Neuronal stem cell (in vitro differentiated cells): ENCODE measurements at regions not wholly inside any gene's neighbourhood (a gene's known extent, or its start where the extent isn't known, plus 50 kb on each side); places are given as distances from the start of the nearest gene placed in this dataset.
A peak's percentile ranks its signal among the peaks of the same experiment; 100 is the strongest.

Source experiments
- DNase-seq: peaks from one replicate; pipeline ENCODE4 v3.0.0-alpha.2; 2013; ENCODE audit warnings: low spot score
- H2AFZ ChIP-seq: one replicate; pipeline ENCODE4 v1.6.1; 2013; ENCODE audit warnings: mild to moderate bottlenecking, low read length, inconsistent platforms
- H2AK5ac ChIP-seq: 2 replicates; pipeline ENCODE4 v1.6.1; 2013; ENCODE audit warnings: low read depth, mild to moderate bottlenecking, inconsistent platforms, low read length, moderate library complexity, mixed read lengths
- H2BK120ac ChIP-seq: 2 replicates; pipeline ENCODE4 v1.6.1; 2013; ENCODE audit warnings: low read depth, mild to moderate bottlenecking, inconsistent platforms, low read length, moderate library complexity, mixed read lengths
- H2BK12ac ChIP-seq: one replicate; pipeline ENCODE4 v1.6.1; 2013; ENCODE audit warnings: low read length, inconsistent platforms
- H2BK15ac ChIP-seq: 2 replicates; pipeline ENCODE4 v1.6.1; 2013; ENCODE audit warnings: mild to moderate bottlenecking, low read length, inconsistent platforms, mixed read lengths
- H2BK5ac ChIP-seq: one replicate; pipeline ENCODE4 v1.6.1; 2013; ENCODE audit warnings: inconsistent platforms, mild to moderate bottlenecking, low read length, moderate library complexity
- H3K14ac ChIP-seq: one replicate; pipeline ENCODE4 v1.6.1; 2013; ENCODE audit warnings: low read length, inconsistent platforms
- H3K18ac ChIP-seq: 2 replicates; pipeline ENCODE4 v1.6.1; 2013; ENCODE audit warnings: low read length, inconsistent platforms
- H3K23ac ChIP-seq: 2 replicates; pipeline ENCODE4 v1.6.1; 2013; ENCODE audit warnings: low read depth, mild to moderate bottlenecking, mixed read lengths, low read length, inconsistent platforms; ENCODE audit not compliant: poor library complexity
- H3K27ac ChIP-seq: replicated peaks from 3 replicates; pipeline ENCODE4 v1.5.1; 2013; ENCODE audit warnings: low read length, inconsistent platforms
- H3K27me3 ChIP-seq, 3 experiments: 2 replicates each; pipeline ENCODE4 v1.6.1; 2013; ENCODE audit warnings: low read length in 3 of 3, mild to moderate bottlenecking in 2 of 3, inconsistent platforms in 1 of 3, low read depth in 1 of 3, mixed read lengths in 1 of 3, moderate library complexity in 1 of 3; ENCODE audit not compliant: control insufficient read depth in 3 of 3, insufficient read depth in 3 of 3
- H3K36me3 ChIP-seq, 2 donors: replicated peaks in 1 of 2; 2 replicates each; pipeline ENCODE4 v1.6.1; 2013; ENCODE audit warnings: low read length in 2 of 2; ENCODE audit not compliant: control insufficient read depth in 2 of 2, insufficient read depth in 2 of 2
- H3K4ac ChIP-seq: 2 replicates; pipeline ENCODE4 v1.6.1; 2013; ENCODE audit warnings: inconsistent platforms, mild to moderate bottlenecking, low read length, moderate library complexity
- H3K4me1 ChIP-seq, 2 donors: 1 replicate in 1 of 2; 2 replicates in 1 of 2; pipeline ENCODE4 v1.6.1; 2013; ENCODE audit warnings: low read length in 2 of 2, low read depth in 1 of 2; ENCODE audit not compliant: control insufficient read depth in 2 of 2, insufficient read depth in 1 of 2
- H3K4me2 ChIP-seq: one replicate; pipeline ENCODE4 v1.6.1; 2013; ENCODE audit warnings: mild to moderate bottlenecking, low read length, inconsistent platforms; ENCODE audit not compliant: insufficient read depth, poor library complexity, severe bottlenecking
- H3K4me3 ChIP-seq, 2 donors: 2 replicates each; pipeline ENCODE4 v1.5.1; 2013; ENCODE audit warnings: low read length in 2 of 2, mild to moderate bottlenecking in 2 of 2, inconsistent platforms in 1 of 2, moderate library complexity in 1 of 2
- H3K79me1 ChIP-seq: one replicate; pipeline ENCODE4 v1.6.1; 2013; ENCODE audit warnings: low read depth, mild to moderate bottlenecking, inconsistent platforms, low read length, moderate library complexity
- H3K9ac ChIP-seq: one replicate; pipeline ENCODE4 v1.6.1; 2013; ENCODE audit warnings: mild to moderate bottlenecking, low read depth, low read length, inconsistent platforms; ENCODE audit not compliant: poor library complexity
- H3K9me3 ChIP-seq, 2 donors: replicated peaks in 1 of 2; 2 replicates each; pipeline versions ENCODE3 to v1.6.1; 2013; ENCODE audit warnings: low read length in 2 of 2, mild to moderate bottlenecking in 2 of 2, inconsistent platforms in 1 of 2, low read depth in 1 of 2, mixed read lengths in 1 of 2, moderate library complexity in 1 of 2; ENCODE audit not compliant: control insufficient read depth in 2 of 2, insufficient read depth in 1 of 2
- H4K8ac ChIP-seq: one replicate; pipeline ENCODE4 v1.6.1; 2013; ENCODE audit warnings: low read depth, mild to moderate bottlenecking, inconsistent platforms, low read length, moderate library complexity
- H4K91ac ChIP-seq: one replicate; pipeline ENCODE4 v1.6.1; 2013; ENCODE audit warnings: low read length, low read depth, mild to moderate bottlenecking, inconsistent platforms; ENCODE audit not compliant: poor library complexity
- WGBS, 2 donors: extraction: QIAGEN DNeasy Blood & Tissue Kit; methylation state at CpG; one replicate each; pipeline ENCODE4 v1.1.7; 2013; ENCODE audit warnings: missing lambda C conversion rate in 2 of 2, mixed read lengths in 1 of 2; ENCODE audit not compliant: insufficient read length in 2 of 2, insufficient replicate concordance in 1 of 2; ENCODE audit errors: extremely low coverage in 2 of 2; 5-methylcytosine and 5-hydroxymethylcytosine counted together

DNA sequence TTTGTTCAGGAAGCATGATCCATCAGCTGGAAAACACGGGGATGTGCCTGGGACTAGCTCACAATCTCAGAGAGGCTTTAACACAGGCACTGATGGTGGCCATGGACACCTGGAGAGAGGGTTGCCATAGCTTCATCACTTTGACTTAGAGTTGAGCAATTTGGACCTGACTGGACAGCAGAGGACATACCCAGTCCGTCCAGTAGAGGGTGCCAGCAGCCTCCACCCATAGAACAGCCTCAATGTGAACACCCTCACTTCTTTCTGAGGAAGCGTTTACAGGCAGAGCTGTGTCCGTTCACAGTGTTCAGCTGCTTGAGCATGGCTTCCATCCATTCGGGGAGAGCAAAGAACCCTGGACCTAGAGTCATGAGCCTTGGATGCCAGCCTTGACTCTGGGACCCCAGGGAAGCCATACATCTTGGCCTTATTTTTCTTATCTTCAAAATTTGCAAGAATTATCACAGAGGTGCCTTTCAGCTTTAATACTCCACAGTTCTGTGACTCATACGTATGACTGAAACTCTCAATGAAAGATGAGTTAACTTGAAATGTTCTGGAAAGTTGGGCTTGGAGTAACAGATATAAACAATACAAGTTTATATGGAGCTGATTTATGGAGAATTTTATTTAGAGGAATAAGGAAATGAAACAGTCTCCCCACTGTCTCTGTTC is 302.9 kb upstream of the PODXL start:
- H3K14ac ChIP-seq: no peak overlapping the region
- no peak overlapping the region for H3K4me3 ChIP-seq
- peaks cover 0 to 2% of the 10 kb centered on the region in 2 donors for H3K9me3 ChIP-seq
- H3K23ac ChIP-seq: no peak overlapping the region
- H3K9ac ChIP-seq: no peak overlapping the region
- H4K91ac ChIP-seq: no peak overlapping the region
- no peak overlapping the region for H4K8ac ChIP-seq
- WGBS, 2 donors: no CpG with 5 or more reads among the region's 6 CpGs
- no peaks in the 10 kb centered on the region for H3K27me3 ChIP-seq
- no peak overlapping the region for H3K18ac ChIP-seq
- H2BK120ac ChIP-seq: no peak overlapping the region
- no peak overlapping the region for H3K4me2 ChIP-seq
- H2AFZ ChIP-seq: no peak overlapping the region
- H3K27ac ChIP-seq: peak overlapping the region; percentile 43
- DNase-seq: peak; percentile 62
- H2BK15ac ChIP-seq: no peak overlapping the region
- H2AK5ac ChIP-seq: no peak overlapping the region
- H3K36me3 ChIP-seq: no peaks in the 10 kb centered on the region
- H3K4ac ChIP-seq: no peak overlapping the region
- H3K4me1 ChIP-seq: peaks cover 0 to 2% of the 10 kb centered on the region in 2 donors
- no peak overlapping the region for H2BK5ac ChIP-seq
- H3K79me1 ChIP-seq: no peaks in the 10 kb centered on the region
- no peak overlapping the region for H2BK12ac ChIP-seq

DNA sequence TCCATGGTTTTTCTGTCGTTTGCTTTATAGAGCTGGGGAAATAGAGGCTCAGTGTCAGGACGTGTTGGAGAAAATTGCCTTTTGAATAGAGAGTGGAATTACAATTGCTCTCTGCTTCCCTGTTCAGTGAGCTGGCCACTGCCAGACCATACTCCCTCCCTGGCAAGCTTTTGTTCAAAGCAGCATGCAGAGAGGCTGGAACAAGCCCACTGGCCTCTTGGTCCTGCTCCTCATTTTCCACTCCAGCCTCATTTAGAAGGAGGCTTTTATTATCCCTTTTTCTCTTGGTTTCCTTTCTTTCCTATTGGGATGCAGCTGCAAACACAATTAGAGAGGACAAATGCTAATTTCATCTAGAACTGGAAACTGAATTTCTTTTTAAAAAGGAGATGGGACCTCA is 302.2 kb upstream of the PODXL start:
- peaks cover 0 to 2% of the 10 kb centered on the region in 2 donors for H3K9me3 ChIP-seq
- no peak overlapping the region for H3K23ac ChIP-seq
- no peaks in the 10 kb centered on the region for H3K79me1 ChIP-seq
- H3K9ac ChIP-seq: no peak overlapping the region
- H3K14ac ChIP-seq: no peak overlapping the region
- peak overlapping the region; percentile 19 for H3K4me2 ChIP-seq
- no peak overlapping the region for H2AFZ ChIP-seq
- no peak overlapping the region for H3K4me3 ChIP-seq
- peak overlapping the region; percentile 43 for H3K27ac ChIP-seq
- no peak overlapping the region for H2BK120ac ChIP-seq
- H2BK12ac ChIP-seq: no peak overlapping the region
- DNase-seq: no peak
- no peak overlapping the region for H2BK15ac ChIP-seq
- WGBS, 2 donors: no CpG with 5 or more reads among the region's 2 CpGs
- H4K91ac ChIP-seq: no peak overlapping the region
- no peak overlapping the region for H4K8ac ChIP-seq
- no peak overlapping the region for H2AK5ac ChIP-seq
- H3K4me1 ChIP-seq: peaks cover 0 to 2% of the 10 kb centered on the region in 2 donors
- no peaks in the 10 kb centered on the region for H3K36me3 ChIP-seq
- no peaks in the 10 kb centered on the region for H3K27me3 ChIP-seq
- H3K18ac ChIP-seq: no peak overlapping the region
- H2BK5ac ChIP-seq: no peak overlapping the region
- no peak overlapping the region for H3K4ac ChIP-seq

DNA sequence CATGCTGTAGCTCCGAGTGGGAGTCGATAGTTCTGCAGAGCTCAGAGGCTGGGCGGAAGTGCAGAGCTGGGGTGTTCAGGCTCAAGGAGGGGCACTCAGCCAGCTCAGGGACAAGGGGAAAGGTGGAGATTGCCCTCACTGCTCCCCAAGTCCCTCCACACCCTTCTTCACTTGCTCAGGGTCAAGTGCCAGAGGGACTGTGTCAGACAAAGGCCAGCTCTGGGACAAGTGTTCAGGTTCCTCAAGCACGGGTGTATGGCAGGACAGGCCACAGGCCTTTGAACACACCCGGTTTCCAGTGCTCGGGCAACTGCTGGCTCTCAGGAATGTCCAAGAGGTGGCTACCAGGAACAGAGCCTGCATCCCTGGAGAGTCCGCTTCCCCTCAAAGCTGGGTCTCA is 293.0 kb upstream of the PODXL start:
- no peak overlapping the region for H3K9ac ChIP-seq
- H2AK5ac ChIP-seq: no peak overlapping the region
- no peak overlapping the region for H4K8ac ChIP-seq
- peak overlapping the region; percentile 32 for H3K18ac ChIP-seq
- H2BK120ac ChIP-seq: no peak overlapping the region
- H3K4me1 ChIP-seq: no peaks in the 10 kb centered on the region
- no peak overlapping the region for H3K4ac ChIP-seq
- no peak overlapping the region for H3K4me2 ChIP-seq
- H3K79me1 ChIP-seq: no peaks in the 10 kb centered on the region
- no peak overlapping the region for H3K27ac ChIP-seq
- no peak overlapping the region for H3K14ac ChIP-seq
- H2BK15ac ChIP-seq: no peak overlapping the region
- no peak overlapping the region for H4K91ac ChIP-seq
- H2BK5ac ChIP-seq: no peak overlapping the region
- H2AFZ ChIP-seq: no peak overlapping the region
- H3K27me3 ChIP-seq: peaks cover 0 to 5% (median 0%) of the 10 kb centered on the region in 3 experiments
- peaks cover 0 to 3% of the 10 kb centered on the region in 2 donors for H3K9me3 ChIP-seq
- H3K23ac ChIP-seq: no peak overlapping the region
- no peak overlapping the region for H2BK12ac ChIP-seq
- no peak for DNase-seq
- no peaks in the 10 kb centered on the region for H3K36me3 ChIP-seq
- WGBS, 2 donors: no CpG with 5 or more reads among the region's 7 CpGs
- H3K4me3 ChIP-seq: no peak overlapping the region

DNA sequence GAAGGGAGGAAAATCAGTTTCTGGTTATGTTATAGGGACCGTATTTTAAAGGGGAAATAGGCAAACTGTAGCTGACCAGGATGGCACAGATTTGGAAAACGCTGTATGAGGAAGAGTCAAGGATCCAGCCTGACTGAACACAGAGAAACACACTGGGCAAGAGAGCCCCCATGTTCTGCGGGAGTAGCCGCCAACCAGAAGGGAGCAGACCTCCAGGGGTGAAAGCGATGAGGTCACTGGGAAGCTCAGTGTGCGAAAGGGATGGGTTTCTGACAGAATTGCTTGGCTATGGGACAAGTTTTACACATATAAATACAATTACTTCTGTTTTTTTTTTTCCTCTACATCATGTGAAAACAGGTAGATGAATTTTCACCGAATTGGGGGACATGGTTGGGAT is 291.6 kb upstream of the PODXL start:
- Histone ChIP-seq H3K79me1 (no peaks in the 10 kb centered on the region), H2AK5ac (no peak overlapping the region), H3K4ac (no peak overlapping the region), H3K9ac (no peak overlapping the region), H3K9me3 (peaks cover 0 to 2% of the 10 kb centered on the region in 2 donors), H3K4me2 (no peak overlapping the region), H2AFZ (no peak overlapping the region), H3K14ac (no peak overlapping the region), H3K4me3 (no peak overlapping the region), H3K18ac (no peak overlapping the region), H2BK5ac (no peak overlapping the region), H4K8ac (no peak overlapping the region), H3K27me3 (peaks cover 0 to 5% (median 0%) of the 10 kb centered on the region in 3 experiments), H2BK120ac (no peak overlapping the region), H2BK15ac (no peak overlapping the region), H3K23ac (no peak overlapping the region), H3K36me3 (no peaks in the 10 kb centered on the region), H2BK12ac (no peak overlapping the region), H3K27ac (no peak overlapping the region), H4K91ac (no peak overlapping the region), H3K4me1 (no peaks in the 10 kb centered on the region)
- DNase-seq: no peak
- WGBS, 2 donors: no CpG with 5 or more reads among the region's 7 CpGs
